ENCODE measurements at regions not wholly inside any gene's neighbourhood (a gene's known extent, or its start where the extent isn't known, plus 50 kb on each side); places are given as distances from the start of the nearest gene placed in this dataset.

DNA sequence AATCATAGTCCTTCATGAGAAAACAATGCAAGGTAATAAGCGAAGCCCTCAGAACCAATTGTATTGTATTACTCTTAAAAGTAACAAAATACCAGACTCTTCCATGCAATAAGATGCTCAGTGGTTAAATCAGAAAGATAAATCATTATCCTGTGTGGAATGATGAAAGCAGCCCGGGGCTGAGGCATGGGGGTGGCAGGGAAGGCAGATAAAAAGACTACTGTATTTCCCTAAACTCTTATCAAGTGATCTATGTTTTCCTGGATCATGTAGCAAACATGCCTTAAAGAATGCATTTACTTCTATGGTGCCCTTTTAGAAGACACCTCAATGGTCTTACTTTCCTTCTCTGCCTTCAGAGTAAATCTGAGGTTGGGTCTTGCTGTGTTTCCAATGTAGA lies 105.6 kb upstream of the DAPK1 start:
- TF ChIP-seq, protein P1, sequence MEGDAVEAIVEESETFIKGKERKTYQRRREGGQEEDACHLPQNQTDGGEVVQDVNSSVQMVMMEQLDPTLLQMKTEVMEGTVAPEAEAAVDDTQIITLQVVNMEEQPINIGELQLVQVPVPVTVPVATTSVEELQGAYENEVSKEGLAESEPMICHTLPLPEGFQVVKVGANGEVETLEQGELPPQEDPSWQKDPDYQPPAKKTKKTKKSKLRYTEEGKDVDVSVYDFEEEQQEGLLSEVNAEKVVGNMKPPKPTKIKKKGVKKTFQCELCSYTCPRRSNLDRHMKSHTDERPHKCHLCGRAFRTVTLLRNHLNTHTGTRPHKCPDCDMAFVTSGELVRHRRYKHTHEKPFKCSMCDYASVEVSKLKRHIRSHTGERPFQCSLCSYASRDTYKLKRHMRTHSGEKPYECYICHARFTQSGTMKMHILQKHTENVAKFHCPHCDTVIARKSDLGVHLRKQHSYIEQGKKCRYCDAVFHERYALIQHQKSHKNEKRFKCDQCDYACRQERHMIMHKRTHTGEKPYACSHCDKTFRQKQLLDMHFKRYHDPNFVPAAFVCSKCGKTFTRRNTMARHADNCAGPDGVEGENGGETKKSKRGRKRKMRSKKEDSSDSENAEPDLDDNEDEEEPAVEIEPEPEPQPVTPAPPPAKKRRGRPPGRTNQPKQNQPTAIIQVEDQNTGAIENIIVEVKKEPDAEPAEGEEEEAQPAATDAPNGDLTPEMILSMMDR (conservative IDR thresholded peaks at IDR 0.05; ENCODE audit: low read length), result no peak
- TF ChIP-seq EZH2phosphoT487 (IDR thresholded peaks at IDR 0.05; ENCODE audit: borderline replicate concordance, low read depth, low read length), result no peak

Measured in OCI-LY7 (cell line).